Suprapubic skin (tissue), 4 donors: ENCODE measurements at regions not wholly inside any gene's neighbourhood (a gene's known extent, or its start where the extent isn't known, plus 50 kb on each side); places are given as distances from the start of the nearest gene placed in this dataset.

Experiments used
- EP300 ChIP-seq: sonication (generic); formaldehyde crosslinking; IDR thresholded peaks from one replicate; pipeline ENCODE4 v1.6.1; 2017; ENCODE audit warnings: antibody characterized with exemption
- POLR2A ChIP-seq, 2 donors: fragments of 450-650 bp; IDR thresholded peaks; one replicate each; pipeline ENCODE4 v1.6.1; 2017; ENCODE audit warnings: antibody characterized with exemption in 2 of 2, mild to moderate bottlenecking in 2 of 2, moderate library complexity in 2 of 2
- POLR2AphosphoS5 ChIP-seq, 3 donors: sonication (generic); formaldehyde crosslinking; IDR thresholded peaks; one replicate each; pipeline ENCODE4 v1.6.1; 2017; ENCODE audit warnings: antibody characterized with exemption in 3 of 3
- TF ChIP-seq, protein P1 (sequence below), 2 donors: fragments of 200-600 bp in 1 of 2; fragments of 450-650 bp in 1 of 2; sonication (generic) in 1 of 2; IDR thresholded peaks; one replicate each; pipeline ENCODE4 v1.5.1; 2016 to 2019; ENCODE audit warnings: antibody characterized with exemption in 2 of 2, mild to moderate bottlenecking in 1 of 2, moderate library complexity in 1 of 2

DNA sequence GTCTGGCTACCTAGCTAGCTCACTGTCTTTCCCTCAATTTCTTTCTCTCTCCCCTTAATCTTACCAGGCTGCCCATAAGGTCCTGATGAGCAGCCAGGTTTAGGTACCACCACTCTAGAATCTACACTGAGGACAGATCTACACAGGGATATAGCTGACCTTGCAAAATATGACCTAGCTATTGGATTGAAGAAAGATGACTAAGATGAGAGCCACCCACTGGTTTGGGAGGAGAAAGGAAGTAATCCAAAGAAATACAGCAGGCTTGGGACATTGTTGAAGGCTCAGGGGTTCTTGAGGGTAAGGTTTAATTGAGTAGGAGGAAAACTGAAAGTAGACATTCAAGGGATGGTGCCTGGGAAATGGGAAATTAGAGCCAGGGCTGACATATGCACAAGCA lies 142.0 kb upstream of the TMC3 start:
- TF ChIP-seq, protein P1, sequence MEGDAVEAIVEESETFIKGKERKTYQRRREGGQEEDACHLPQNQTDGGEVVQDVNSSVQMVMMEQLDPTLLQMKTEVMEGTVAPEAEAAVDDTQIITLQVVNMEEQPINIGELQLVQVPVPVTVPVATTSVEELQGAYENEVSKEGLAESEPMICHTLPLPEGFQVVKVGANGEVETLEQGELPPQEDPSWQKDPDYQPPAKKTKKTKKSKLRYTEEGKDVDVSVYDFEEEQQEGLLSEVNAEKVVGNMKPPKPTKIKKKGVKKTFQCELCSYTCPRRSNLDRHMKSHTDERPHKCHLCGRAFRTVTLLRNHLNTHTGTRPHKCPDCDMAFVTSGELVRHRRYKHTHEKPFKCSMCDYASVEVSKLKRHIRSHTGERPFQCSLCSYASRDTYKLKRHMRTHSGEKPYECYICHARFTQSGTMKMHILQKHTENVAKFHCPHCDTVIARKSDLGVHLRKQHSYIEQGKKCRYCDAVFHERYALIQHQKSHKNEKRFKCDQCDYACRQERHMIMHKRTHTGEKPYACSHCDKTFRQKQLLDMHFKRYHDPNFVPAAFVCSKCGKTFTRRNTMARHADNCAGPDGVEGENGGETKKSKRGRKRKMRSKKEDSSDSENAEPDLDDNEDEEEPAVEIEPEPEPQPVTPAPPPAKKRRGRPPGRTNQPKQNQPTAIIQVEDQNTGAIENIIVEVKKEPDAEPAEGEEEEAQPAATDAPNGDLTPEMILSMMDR (IDR thresholded peaks at IDR 0.05): no peak
- no peak for TF ChIP-seq EP300
- no peak for TF ChIP-seq POLR2A (IDR thresholded peaks at IDR 0.05)
- TF ChIP-seq POLR2AphosphoS5 (IDR thresholded peaks at IDR 0.05): no peak
